GM18873 (cell line): ENCODE measurements at regions not wholly inside any gene's neighbourhood (a gene's known extent, or its start where the extent isn't known, plus 50 kb on each side); places are given as distances from the start of the nearest gene placed in this dataset.
A peak's percentile ranks its signal among the peaks of the same experiment; 100 is the strongest.
"Not testable (repeated sequence)": the region's sequence is repeated elsewhere in the genome, so short reads cannot be mapped to it uniquely, and the experiment has no call there.

ENCODE experiments used
- ATAC-seq: cut with Tn5 transposase; IDR thresholded peaks from one replicate; pipeline ENCODE4 v1.9.1; 2021; ENCODE audit warnings: mild to moderate bottlenecking, moderate library complexity, moderate number of reproducible peaks; ENCODE audit not compliant: unreplicated experiment, low FRiP score

- ATAC-seq, result no peak
These were observed 560.2 kb downstream of the DACH1 start for GRCh38 chr13:71306821-71307220.

DNA sequence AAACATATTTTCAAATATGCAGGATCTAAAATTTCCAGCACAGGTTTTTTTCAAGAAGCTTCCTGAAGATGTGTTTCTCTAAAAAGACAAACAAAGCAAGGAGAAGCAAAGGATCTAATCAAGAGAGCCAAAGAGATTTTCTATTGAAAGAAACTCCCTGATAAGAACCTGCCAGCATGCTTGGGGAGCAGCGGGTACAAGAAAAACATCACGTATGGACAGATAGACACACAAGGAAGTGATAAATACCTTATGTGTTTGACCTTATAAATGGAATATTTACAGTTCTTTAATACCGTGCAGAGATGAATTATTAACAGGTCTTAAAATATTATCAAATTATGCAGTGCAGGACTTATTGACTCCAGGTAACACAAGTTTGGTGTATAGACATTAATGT, 562.1 kb downstream of the DACH1 start:
- no peak for ATAC-seq

- no peak for ATAC-seq
These were observed 563.9 kb downstream of the DACH1 start for GRCh38 chr13:71303144-71303543.

- no peak for ATAC-seq
These were observed 566.4 kb downstream of the DACH1 start for GRCh38 chr13:71300602-71301001.

GRCh38 chr13:71291842-71292146, 575.2 kb downstream of the DACH1 start:
- ATAC-seq, result no peak

GRCh38 chr13:71290963-71291841, 575.8 kb downstream of the DACH1 start:
- peak; percentile 46 for ATAC-seq

- ATAC-seq, result not testable (repeated sequence)
These were observed 577.0 kb downstream of the DACH1 start for GRCh38 chr13:71289980-71290379.

GRCh38 chr13:71285700-71286099, 581.3 kb downstream of the DACH1 start:
- ATAC-seq, result no peak

GRCh38 chr13:71278512-71278911, 588.5 kb downstream of the DACH1 start:
- ATAC-seq, result no peak

GRCh38 chr13:71274923-71275608, 591.9 kb downstream of the DACH1 start:
- no peak for ATAC-seq

GRCh38 chr13:71261256-71261655, 605.7 kb downstream of the DACH1 start:
- no peak for ATAC-seq

GRCh38 chr13:71260246-71260645, 606.8 kb downstream of the DACH1 start:
- ATAC-seq, result no peak

DNA sequence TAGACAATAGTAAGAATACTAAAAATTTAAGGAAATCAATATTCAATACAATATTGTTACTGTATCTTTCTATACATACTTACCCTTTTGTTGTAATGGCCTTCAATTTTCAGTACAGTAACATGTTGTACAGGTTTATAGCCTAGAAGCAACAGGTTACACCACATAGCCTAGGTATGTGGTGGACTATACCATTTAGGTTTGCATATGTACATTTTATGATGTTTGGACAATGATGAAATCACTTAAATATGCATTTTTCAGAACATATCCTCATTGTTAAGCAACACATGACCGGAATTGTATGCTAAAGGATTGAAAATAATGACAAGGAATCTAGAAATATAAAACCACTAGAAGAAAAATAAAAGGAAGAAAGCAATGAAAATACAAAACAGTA, 611.4 kb downstream of the DACH1 start:
- no peak for ATAC-seq

GRCh38 chr13:71254384-71254783, 612.6 kb downstream of the DACH1 start:
- no peak for ATAC-seq

- ATAC-seq, result no peak
These were observed 614.8 kb downstream of the DACH1 start for GRCh38 chr13:71252184-71252704.

DNA sequence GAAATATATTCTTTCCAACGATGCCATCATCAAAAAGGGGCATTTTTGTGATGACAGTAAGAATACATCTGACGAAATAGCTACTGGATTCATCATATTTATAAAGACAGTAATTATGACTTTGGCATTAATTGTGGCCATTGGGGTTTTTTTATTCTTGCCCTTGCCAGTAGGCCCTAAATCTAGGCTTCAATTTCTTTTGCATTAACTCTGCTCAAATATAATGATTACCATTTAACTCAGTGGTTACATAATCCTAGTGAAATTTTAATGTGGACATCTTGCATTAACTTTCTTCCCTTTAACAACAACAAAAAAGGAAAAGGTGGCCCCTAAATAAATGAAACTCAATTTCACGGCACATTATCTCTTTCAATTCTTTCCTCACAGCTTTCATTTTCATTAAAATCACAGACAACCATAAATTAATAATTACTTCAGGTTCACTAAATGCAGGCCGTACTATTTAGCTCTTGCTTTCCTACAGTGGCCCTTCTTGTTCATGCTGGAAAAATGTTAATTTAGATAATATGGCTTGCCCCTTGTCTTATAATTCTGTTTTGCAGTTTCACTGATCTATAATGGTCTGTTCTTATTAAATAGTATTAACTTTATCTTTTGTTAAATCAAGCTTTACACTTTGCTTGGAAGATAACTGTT, 615.6 kb downstream of the DACH1 start:
- no peak for ATAC-seq

DNA sequence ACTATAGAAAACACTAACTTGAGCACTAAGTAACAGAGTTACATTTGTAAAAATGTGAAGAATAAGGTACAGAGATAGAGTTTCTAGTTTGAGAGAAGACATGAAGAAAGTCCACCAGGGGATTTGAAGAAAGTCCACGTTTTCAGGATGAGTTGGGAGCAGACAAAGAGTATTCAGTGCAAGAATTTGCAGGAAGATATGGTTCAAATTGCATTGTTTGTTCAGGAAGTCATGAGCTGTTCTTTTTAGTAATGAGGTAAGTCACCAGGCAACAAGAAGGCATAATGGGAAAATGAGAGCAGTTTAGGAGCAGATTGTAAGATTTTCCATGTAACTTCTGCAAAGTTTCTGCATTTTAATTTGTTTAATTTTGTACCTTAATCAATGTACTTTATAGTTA, 618.0 kb downstream of the DACH1 start:
- no peak for ATAC-seq

- no peak for ATAC-seq
These were observed 622.8 kb downstream of the DACH1 start for GRCh38 chr13:71244161-71244560.

GRCh38 chr13:71242201-71242600, 624.8 kb downstream of the DACH1 start:
- no peak for ATAC-seq

DNA sequence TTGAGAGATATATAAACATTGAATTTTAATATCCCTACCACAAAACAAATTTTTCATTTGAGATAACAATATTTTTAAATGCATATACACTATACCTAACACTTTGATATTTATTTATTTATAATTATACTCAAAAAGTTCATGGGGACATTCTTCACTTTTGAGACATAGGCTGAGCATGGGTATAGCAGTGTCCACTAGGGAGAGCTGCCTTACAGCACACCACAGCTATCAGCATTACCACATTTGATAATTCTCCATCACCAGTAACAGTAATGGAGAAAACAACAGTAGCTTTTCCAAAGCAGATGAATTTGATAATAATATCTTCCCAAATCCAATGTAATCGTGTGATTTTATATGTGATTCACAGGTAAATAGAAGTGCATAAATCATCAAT, 626.1 kb downstream of the DACH1 start:
- no peak for ATAC-seq

DNA sequence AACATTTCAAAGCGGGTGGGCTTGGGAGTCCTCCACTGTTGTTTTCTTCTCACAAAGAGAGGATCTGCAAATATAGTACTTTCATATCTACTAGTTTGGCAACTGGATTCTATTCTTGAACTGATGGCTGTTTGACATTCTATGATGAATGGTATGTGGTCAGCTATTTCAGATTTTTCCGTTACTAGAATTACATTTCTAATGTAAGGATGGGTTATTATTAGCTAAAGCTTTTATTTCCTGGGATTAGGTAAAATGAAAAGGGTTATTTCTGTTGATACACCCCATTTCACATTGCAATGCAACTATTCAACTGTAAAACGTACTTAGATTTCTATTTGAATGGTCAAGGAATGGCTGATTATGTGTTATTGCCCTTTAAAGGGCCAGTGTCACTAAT, 629.7 kb downstream of the DACH1 start:
- ATAC-seq, result no peak
